ENCODE measurements at regions not wholly inside any gene's neighbourhood (a gene's known extent, or its start where the extent isn't known, plus 50 kb on each side); places are given as distances from the start of the nearest gene placed in this dataset.

GRCh38 chr15:96172417-96172816, 158.1 kb upstream of the NR2F2 start:
- TF ChIP-seq POLR2A (IDR thresholded peaks at IDR 0.05) (no peak), EP300 (IDR thresholded peaks at IDR 0.05) (no peak)
- TF ChIP-seq, protein P1, sequence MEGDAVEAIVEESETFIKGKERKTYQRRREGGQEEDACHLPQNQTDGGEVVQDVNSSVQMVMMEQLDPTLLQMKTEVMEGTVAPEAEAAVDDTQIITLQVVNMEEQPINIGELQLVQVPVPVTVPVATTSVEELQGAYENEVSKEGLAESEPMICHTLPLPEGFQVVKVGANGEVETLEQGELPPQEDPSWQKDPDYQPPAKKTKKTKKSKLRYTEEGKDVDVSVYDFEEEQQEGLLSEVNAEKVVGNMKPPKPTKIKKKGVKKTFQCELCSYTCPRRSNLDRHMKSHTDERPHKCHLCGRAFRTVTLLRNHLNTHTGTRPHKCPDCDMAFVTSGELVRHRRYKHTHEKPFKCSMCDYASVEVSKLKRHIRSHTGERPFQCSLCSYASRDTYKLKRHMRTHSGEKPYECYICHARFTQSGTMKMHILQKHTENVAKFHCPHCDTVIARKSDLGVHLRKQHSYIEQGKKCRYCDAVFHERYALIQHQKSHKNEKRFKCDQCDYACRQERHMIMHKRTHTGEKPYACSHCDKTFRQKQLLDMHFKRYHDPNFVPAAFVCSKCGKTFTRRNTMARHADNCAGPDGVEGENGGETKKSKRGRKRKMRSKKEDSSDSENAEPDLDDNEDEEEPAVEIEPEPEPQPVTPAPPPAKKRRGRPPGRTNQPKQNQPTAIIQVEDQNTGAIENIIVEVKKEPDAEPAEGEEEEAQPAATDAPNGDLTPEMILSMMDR (IDR thresholded peaks at IDR 0.05): no peak
